ENCODE measurements at regions not wholly inside any gene's neighbourhood (a gene's known extent, or its start where the extent isn't known, plus 50 kb on each side); places are given as distances from the start of the nearest gene placed in this dataset.

- no peak for TF ChIP-seq CTCF (IDR thresholded peaks at IDR 0.05)
- H3K4me1 ChIP-seq (ENCODE audit: control insufficient read depth, insufficient read depth, low read length): no peaks in the 10 kb centered on the region
These were observed 85.2 kb upstream of the ADAMTS2 start for GRCh38 chr5:179430193-179431175.

GRCh38 chr5:179427676-179428056 lies 82.4 kb upstream of the ADAMTS2 start:
- H3K9me3 Mint-ChIP-seq: no peaks in the 10 kb centered on the region
- ATAC-seq: no peak
- WGBS (ENCODE audit: insufficient coverage): 88% methylated on average over 21 of the region's 21 CpGs
- no peaks in the 10 kb centered on the region for H3K36me3 Mint-ChIP-seq
- no peak for DNase-seq
- Histone ChIP-seq H3K4me3 (ENCODE audit: low read length) (no peak overlapping the region), H3K4me1 (ENCODE audit: control insufficient read depth, insufficient read depth, low read length) (no peaks in the 10 kb centered on the region), H3K36me3 (ENCODE audit: control insufficient read depth, insufficient read depth, low read length) (no peaks in the 10 kb centered on the region), H3K9me3 (ENCODE audit: control insufficient read depth, insufficient read depth, low read length) (no peaks in the 10 kb centered on the region), H3K27ac (ENCODE audit: low read length) (no peak overlapping the region), H3K27me3 (ENCODE audit: control insufficient read depth, insufficient read depth, low read length) (no peaks in the 10 kb centered on the region)
- H3K27ac Mint-ChIP-seq: no peak overlapping the region
- intact Hi-C loops (cut with micrococcal nuclease): no loop called here
- H3K27me3 Mint-ChIP-seq (ENCODE audit: low read depth in 2 of 2): peaks cover 0 to 8% of the 10 kb centered on the region in 2 donors
- no peaks in the 10 kb centered on the region for H3K4me1 Mint-ChIP-seq
- TF ChIP-seq CTCF (IDR thresholded peaks at IDR 0.05): no peak
- H3K4me3 Mint-ChIP-seq: no peak overlapping the region

More at GRCh38 chr5:179430193-179431175, 85.2 kb upstream of the ADAMTS2 start:
- ATAC-seq (no peak), DNase-seq (no peak)
- Histone ChIP-seq H3K9me3 (ENCODE audit: control insufficient read depth, insufficient read depth, low read length) (peaks cover 2% of the 10 kb centered on the region), H3K27me3 (ENCODE audit: control insufficient read depth, insufficient read depth, low read length) (no peaks in the 10 kb centered on the region), H3K36me3 (ENCODE audit: control insufficient read depth, insufficient read depth, low read length) (no peaks in the 10 kb centered on the region), H3K27ac (ENCODE audit: low read length) (no peak overlapping the region), H3K4me3 (ENCODE audit: low read length) (no peak overlapping the region)
- Mint-ChIP-seq H3K4me1 (no peaks in the 10 kb centered on the region), H3K36me3 (no peaks in the 10 kb centered on the region), H3K4me3 (no peak overlapping the region), H3K27me3 (ENCODE audit: low read depth in 2 of 2) (peaks cover 0 to 8% of the 10 kb centered on the region in 2 donors), H3K27ac (no peak overlapping the region), H3K9me3 (no peaks in the 10 kb centered on the region)
- intact Hi-C loops (cut with micrococcal nuclease): no loop called here
- 90% methylated on average over 22 of the region's 22 CpGs for WGBS (ENCODE audit: insufficient coverage)

GRCh38 chr5:179427032-179427675 lies 81.9 kb upstream of the ADAMTS2 start:
- intact Hi-C loops (cut with micrococcal nuclease): no loop called here
- 83% methylated on average over 28 of the region's 28 CpGs for WGBS (ENCODE audit: insufficient coverage)
- no peaks in the 10 kb centered on the region for H3K36me3 ChIP-seq (ENCODE audit: control insufficient read depth, insufficient read depth, low read length)
- no peak for TF ChIP-seq CTCF (IDR thresholded peaks at IDR 0.05)
- peaks cover 0 to 8% of the 10 kb centered on the region in 2 donors for H3K27me3 Mint-ChIP-seq (ENCODE audit: low read depth in 2 of 2)
- no peaks in the 10 kb centered on the region for H3K9me3 ChIP-seq (ENCODE audit: control insufficient read depth, insufficient read depth, low read length)
- H3K4me3 ChIP-seq (ENCODE audit: low read length): no peak overlapping the region
- DNase-seq (no peak), ATAC-seq (no peak)
- H3K9me3 Mint-ChIP-seq: no peaks in the 10 kb centered on the region
- H3K4me1 Mint-ChIP-seq: no peaks in the 10 kb centered on the region
- no peak overlapping the region for H3K27ac ChIP-seq (ENCODE audit: low read length)
- no peaks in the 10 kb centered on the region for H3K36me3 Mint-ChIP-seq
- H3K4me3 Mint-ChIP-seq: no peak overlapping the region
- H3K27ac Mint-ChIP-seq: no peak overlapping the region
- no peaks in the 10 kb centered on the region for H3K27me3 ChIP-seq (ENCODE audit: control insufficient read depth, insufficient read depth, low read length)
- H3K4me1 ChIP-seq (ENCODE audit: control insufficient read depth, insufficient read depth, low read length): no peaks in the 10 kb centered on the region

Data from natural killer cell (primary cell).